GM18507 (cell line): ENCODE measurements at regions not wholly inside any gene's neighbourhood (a gene's known extent, or its start where the extent isn't known, plus 50 kb on each side); places are given as distances from the start of the nearest gene placed in this dataset.
"Not testable (repeated sequence)": the region's sequence is repeated elsewhere in the genome, so short reads cannot be mapped to it uniquely, and the experiment has no call there.

Experiments
- DNase-seq: peaks from one replicate; pipeline ENCODE4 v3.0.0; 2011; ENCODE audit warnings: low read depth; ENCODE audit not compliant: insufficient read length; ENCODE audit errors: extremely low spot score
- FAIRE-seq: peaks from 2 replicates; lab custom pipeline; 2011; peaks lifted over from hg19 to GRCh38; lab: Jason Lieb, UNC

- FAIRE-seq (no peak), DNase-seq (no peak)
Measured at GRCh38 chr2:59182249-59182648, 941.1 kb upstream of the FANCL start.

- DNase-seq, result no peak
Measured at GRCh38 chr2:59181347-59181746, 940.2 kb upstream of the FANCL start.

GRCh38 chr2:59180621-59181020 lies 939.5 kb upstream of the FANCL start:
- FAIRE-seq (no peak), DNase-seq (no peak)

More at GRCh38 chr2:59181347-59181746, 940.2 kb upstream of the FANCL start:
- no peak for FAIRE-seq

- DNase-seq (no peak), FAIRE-seq (no peak)
Measured at GRCh38 chr2:59180111-59180510, 939.0 kb upstream of the FANCL start.

DNA sequence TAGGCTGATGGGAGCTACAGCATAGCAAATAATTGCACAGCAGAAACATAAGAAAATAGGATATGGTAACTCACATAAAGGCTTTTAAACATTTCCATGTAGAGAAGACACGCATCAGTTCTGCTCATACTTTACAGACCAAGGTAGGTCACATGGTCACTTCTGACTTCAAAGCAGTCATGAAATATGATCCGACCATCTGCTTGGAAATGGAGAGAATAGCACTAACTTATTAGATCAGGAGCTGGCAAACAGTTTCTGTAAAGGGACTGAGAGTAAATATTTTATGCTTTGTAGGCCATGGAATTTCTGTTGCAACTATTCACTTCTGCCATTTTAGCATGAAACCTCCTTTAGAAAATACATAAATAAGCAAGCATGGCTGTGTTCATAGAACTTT lies 936.6 kb upstream of the FANCL start:
- FAIRE-seq (no peak), DNase-seq (no peak)

GRCh38 chr2:59176737-59177136 lies 935.6 kb upstream of the FANCL start:
- DNase-seq, result no peak
- FAIRE-seq, result no peak

DNA sequence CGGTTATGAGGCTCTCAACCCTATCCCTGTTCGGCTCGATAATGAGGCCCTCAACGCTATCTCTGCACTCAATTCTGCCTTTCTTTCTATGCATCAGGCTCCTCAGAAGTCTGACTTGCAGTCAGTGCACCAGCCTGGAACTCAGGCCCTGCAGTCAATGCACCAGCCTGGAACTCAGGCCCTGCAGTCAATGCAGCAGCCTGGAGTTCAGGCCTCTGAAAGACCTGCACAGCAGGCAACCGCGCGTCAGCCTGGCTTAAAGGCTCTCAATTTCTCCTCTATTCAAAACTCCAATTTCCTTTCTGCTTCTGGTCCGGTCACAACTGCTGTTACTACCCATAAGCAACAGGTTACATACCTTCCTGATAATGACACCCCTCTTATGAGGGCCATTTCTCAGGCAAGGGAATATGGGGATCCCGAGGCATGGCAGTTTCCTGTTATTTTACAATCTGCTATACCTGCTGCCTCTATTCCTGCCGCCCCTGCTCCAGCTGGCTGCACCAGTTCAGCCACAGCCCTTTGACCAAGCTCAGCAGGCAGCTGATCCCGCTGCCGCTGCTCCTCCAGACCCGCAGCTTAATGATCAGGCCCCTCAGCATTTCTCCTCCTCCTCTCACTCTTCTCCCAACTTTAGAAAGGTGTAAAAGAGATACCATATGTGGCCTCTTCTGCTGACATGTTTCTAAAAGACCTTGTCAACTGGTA lies 933.6 kb upstream of the FANCL start:
- no peak for DNase-seq
- no peak for FAIRE-seq

GRCh38 chr2:59173325-59173724 lies 932.2 kb upstream of the FANCL start:
- FAIRE-seq (no peak), DNase-seq (no peak)

DNA sequence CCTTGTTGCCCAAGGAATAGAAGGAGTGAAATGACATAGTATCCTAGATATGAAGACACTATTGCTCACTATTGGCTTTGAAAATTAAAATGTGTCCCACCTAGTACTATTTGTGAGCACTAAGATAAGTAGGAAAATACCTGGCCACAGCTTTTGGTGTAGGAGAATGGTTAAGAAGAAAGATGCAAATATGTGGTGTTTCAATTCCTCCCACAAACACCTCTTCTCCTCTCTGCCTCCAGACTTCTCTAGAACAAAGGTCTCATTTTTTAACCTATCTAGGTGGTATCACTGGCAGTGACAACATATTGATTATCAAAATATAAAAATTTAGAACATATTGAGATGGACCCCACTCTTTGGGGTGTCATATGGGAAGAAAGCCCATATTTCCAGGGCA lies 929.9 kb upstream of the FANCL start:
- no peak for FAIRE-seq

DNA sequence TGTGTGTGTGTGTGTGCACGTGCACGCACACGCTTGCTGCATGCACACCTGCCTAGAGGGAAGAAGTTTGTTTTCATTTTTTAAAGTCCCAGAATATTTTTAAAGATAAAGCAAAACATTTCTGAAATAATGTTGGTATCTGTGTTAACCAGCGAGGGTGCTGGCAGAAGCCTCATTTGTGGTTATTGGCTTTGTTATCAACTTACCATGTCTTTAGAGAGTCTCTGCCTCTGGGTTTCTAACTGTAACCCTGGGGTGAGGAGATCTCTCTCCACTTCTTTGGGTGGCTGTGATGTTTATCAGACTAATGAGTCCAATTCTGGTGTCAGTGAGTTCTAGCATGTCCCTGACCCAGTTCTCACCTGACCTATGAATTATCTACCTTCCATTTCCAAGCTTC lies 927.6 kb upstream of the FANCL start:
- DNase-seq (no peak), FAIRE-seq (no peak)

More for the DNA sequence above, 929.9 kb upstream of the FANCL start:
- DNase-seq, result no peak

DNA sequence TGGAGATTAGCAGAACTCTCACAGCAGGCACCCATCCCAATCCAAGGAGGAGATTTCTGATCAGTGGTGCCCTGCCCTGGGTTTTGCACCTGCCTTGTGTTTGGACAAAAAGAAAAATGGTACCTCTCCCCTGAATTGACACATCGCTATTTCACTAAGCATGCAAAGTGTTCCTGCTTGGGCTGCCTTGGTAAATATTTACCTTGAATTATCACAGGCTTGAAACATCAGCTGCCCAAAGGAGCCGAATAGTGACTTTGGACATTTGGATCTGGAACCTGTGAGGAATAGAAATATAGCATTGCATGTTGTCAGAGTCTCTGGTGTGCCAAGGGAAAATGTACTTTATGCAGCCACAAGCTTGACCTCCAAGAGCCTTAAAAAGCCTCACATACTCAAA lies 926.4 kb upstream of the FANCL start:
- FAIRE-seq (no peak), DNase-seq (no peak)

- DNase-seq, FAIRE-seq: not testable (repeated sequence)
Measured at GRCh38 chr2:59157908-59158307, 916.8 kb upstream of the FANCL start.

DNA sequence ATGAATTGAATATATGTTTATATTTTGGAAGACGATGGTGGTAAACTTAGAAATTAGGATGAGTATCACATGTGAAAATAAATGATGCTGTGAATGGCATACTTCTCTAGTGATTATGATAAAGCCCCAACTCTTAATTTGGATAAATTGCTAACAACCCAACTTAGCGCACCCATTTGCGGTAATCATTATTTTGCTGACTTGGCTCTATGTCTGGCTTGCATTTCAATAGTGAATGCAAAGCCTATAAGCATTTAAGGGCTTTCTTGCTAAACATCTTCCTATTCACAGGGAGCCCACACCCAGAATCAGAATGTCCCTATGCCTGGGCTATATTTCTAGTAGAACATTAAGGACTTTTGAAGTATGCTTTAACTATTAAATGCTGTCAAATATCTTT lies 910.7 kb upstream of the FANCL start:
- FAIRE-seq, result no peak
- DNase-seq, result no peak

DNA sequence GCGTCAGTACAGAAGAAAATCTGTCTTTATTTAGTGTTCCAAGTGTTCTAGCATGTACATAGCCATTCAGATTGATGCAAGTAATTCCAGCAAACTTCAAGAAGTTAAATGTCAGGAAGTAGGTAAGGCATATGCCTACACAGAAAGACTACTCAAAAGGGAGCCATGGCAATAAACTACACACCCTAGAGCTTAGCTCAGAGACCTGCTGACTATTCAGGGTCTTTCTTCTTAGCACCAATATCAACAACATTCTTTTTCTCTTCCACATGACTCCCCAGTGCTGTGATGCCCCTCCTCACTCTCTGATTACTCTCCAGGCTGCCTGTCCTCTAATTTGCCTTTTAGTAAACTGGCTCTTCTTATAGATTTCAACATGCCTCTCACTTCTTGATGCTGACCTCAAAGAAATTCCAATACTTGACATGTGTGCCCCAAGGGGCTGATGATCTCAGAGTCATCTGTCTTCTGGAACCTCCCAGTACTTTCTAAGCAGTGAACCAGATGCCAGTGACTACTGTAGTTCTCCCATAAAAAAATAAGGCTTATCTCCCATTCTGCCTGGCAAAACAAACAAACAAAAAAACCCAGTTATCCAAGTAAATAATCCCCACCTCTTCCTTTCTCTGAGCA lies 909.2 kb upstream of the FANCL start:
- DNase-seq (no peak), FAIRE-seq (no peak)

DNA sequence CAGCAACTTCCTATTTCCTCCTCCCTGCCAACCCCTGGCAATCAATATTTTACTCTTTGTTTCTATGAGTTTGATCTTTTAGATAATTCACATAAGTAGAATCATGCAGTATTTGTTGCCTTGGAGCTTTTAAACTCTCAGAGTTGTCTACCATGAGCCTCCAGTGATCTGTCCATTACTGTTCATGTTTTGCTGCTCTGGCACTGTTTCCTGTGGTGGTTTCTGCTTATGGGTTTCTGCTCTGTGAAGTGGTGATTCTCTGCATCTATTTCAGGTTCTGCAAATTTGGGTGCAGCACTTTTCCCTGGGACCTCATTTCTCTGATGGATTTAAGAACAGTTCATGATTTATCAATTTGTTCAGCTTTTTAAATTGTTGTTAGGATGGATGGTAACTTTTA lies 908.1 kb upstream of the FANCL start:
- DNase-seq (no peak), FAIRE-seq (no peak)

GRCh38 chr2:59112258-59112657 lies 871.1 kb upstream of the FANCL start:
- DNase-seq, result no peak
- FAIRE-seq, result no peak

DNA sequence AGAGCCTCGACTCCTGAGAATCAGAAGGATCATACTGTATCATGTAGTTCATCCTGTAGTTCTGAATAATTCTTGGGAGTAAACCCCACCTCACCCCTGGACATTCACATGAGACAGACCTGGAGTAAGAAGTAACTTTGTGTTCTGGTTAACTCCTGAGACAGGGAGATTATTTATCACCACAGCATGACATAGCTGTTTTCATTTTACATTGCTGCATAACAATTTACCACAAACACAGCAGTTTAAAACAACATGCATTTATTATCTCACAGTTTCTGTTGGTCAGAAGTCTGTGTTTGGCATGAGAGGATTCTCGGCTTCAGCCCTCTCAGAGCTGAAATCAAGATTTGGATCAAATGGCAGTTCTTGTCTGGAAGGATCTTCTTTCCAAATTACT lies 855.8 kb upstream of the FANCL start:
- no peak for DNase-seq
- FAIRE-seq, result no peak

- no peak for FAIRE-seq
- no peak for DNase-seq
Measured at GRCh38 chr2:59093571-59093970, 852.4 kb upstream of the FANCL start.

- no peak for DNase-seq
- FAIRE-seq, result no peak
Measured at GRCh38 chr2:59084326-59084725, 843.2 kb upstream of the FANCL start.

DNA sequence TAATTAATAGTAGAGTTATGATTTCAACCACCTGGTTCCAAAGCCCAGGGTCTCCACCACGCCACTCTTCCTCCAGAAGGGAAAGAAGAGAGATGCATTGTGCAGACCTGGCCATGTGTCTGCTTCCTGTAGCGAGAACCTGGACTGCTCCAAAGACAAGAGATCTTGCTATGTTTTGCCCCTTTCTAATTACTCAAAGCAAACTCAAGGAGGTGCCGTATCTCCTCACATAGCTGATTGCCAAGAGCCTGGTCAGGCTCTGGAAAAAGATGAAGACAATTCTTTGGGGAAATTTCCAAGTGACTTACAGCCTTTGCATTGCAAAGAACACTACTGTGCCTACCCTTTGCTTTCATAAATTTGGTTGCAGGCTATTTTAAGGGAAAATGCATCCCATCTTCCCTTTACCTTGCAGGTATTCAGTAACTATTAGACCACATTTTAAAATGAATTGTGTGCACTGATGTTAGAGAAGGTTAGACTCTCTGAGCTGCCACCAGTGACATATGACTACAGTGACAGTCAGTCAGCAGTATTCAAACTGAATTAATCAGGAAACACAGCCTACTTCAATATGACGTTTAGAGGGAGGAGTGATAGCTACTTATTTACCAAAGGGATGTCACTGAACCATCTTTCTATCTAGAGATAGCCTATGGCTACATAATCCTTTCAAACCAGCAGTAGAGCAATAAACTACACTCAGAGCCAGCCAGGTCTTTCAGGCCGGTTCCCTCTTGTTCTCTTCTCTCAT lies 842.1 kb upstream of the FANCL start:
- FAIRE-seq (no peak), DNase-seq (no peak)

DNA sequence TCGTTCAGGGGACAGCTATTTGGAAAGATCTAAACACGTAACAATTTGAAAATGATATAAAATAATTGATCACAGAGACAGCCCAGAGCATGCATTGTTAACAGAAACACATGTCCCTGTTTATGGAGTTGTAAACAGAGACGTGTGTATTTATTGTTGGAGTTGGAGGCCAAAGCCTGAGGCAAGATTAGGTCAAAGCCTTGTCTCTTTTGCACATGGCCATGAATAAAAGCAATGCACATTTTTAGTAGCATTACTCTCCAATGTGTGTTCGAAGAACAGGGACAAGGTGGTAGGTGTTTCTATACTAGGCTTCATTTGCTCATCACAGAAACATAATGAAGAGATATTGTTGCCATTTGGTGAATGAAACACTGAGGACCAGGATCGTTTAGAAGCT lies 841.5 kb upstream of the FANCL start:
- FAIRE-seq, result no peak

More for the DNA sequence above, 841.5 kb upstream of the FANCL start:
- no peak for DNase-seq
